IMR-90 (cell line): ENCODE measurements at regions not wholly inside any gene's neighbourhood (a gene's known extent, or its start where the extent isn't known, plus 50 kb on each side); places are given as distances from the start of the nearest gene placed in this dataset.

Experiments used
- ATAC-seq: fragments of 200-7000 bp; cut with Tn5 transposase; 2 replicates; pipeline ENCODE4 v1.9.1; 2020; ENCODE audit warnings: low read depth, mild to moderate bottlenecking, moderate library complexity
- BruUV-seq: library from RNA; stranded (reverse); fragments of 400-500 nt; replicated peaks from 2 replicates; lab custom pipeline; 2021; lab: Mats Ljungman, UMichigan
- CTCF ChIA-PET: fragments of 300-600 bp; formaldehyde crosslinking; extraction: SDS; loops from one replicate; lab custom pipeline; 2021; ENCODE audit warnings: antibody characterized with exemption; lab: Yijun Ruan, JAX
- POLR2A ChIA-PET: fragments of 300-600 bp; sonication (Branson Sonifier 250); formaldehyde crosslinking; loops from one replicate; lab custom pipeline; 2022; ENCODE audit warnings: antibody characterized with exemption; ENCODE audit not compliant: unreplicated experiment; lab: Charles Lee
- DNase-seq: peaks from one replicate; pipeline ENCODE4 v3.0.0; 2013
- H2AFZ ChIP-seq: replicated peaks from 2 replicates; pipeline ENCODE3; 2013; ENCODE audit warnings: low read length, mild to moderate bottlenecking; ENCODE audit not compliant: poor library complexity
- H2AK5ac ChIP-seq: 2 replicates; pipeline ENCODE4 v1.6.1; 2013; ENCODE audit warnings: low read depth, low read length, inconsistent platforms
- H2AK9ac ChIP-seq: replicated peaks from 2 replicates; pipeline ENCODE3; 2013; ENCODE audit warnings: mild to moderate bottlenecking, low read depth, low read length, moderate library complexity; ENCODE audit not compliant: poor library complexity
- H2BK120ac ChIP-seq: 2 replicates; pipeline ENCODE4 v1.6.1; 2013; ENCODE audit warnings: low read depth, low read length, inconsistent platforms
- H2BK15ac ChIP-seq: 3 replicates; pipeline ENCODE4 v1.6.1; 2013; ENCODE audit warnings: low read depth, low read length, inconsistent platforms
- H2BK20ac ChIP-seq: 2 replicates; pipeline ENCODE4 v1.6.1; 2013; ENCODE audit warnings: low read depth, mild to moderate bottlenecking, inconsistent platforms, low read length, moderate library complexity
- H2BK5ac ChIP-seq: 2 replicates; pipeline ENCODE4 v1.6.1; 2013; ENCODE audit warnings: mild to moderate bottlenecking, low read depth, low read length, inconsistent platforms; ENCODE audit not compliant: poor library complexity, severe bottlenecking
- H3K14ac ChIP-seq: replicated peaks from 2 replicates; pipeline ENCODE4 v1.6.1; 2013; ENCODE audit warnings: low read depth, low read length, inconsistent platforms
- H3K18ac ChIP-seq: 2 replicates; pipeline ENCODE4 v1.6.1; 2013; ENCODE audit warnings: low read depth, low read length, control low read depth
- H3K23ac ChIP-seq: 2 replicates; pipeline ENCODE4 v1.6.1; 2013; ENCODE audit warnings: low read depth, low read length, inconsistent platforms
- H3K27ac ChIP-seq: 2 replicates; pipeline ENCODE4 v1.5.1; 2013; ENCODE audit warnings: mild to moderate bottlenecking, control low read depth, low read length; ENCODE audit not compliant: insufficient read depth
- H3K27me3 ChIP-seq: 2 replicates; pipeline ENCODE4 v1.6.1; 2013; ENCODE audit warnings: low read length; ENCODE audit not compliant: control insufficient read depth, insufficient read depth
- H3K36me3 ChIP-seq: 2 replicates; pipeline ENCODE4 v1.6.1; 2013; ENCODE audit warnings: low read length, mixed read lengths; ENCODE audit not compliant: control insufficient read depth, insufficient read depth
- H3K4ac ChIP-seq: 2 replicates; pipeline ENCODE4 v1.6.1; 2013; ENCODE audit warnings: low read depth, low read length, inconsistent platforms
- H3K4me1 ChIP-seq: 2 replicates; pipeline ENCODE4 v1.6.1; 2013; ENCODE audit warnings: low read length, mixed read lengths; ENCODE audit not compliant: control insufficient read depth, insufficient read depth
- H3K4me2 ChIP-seq: 2 replicates; pipeline ENCODE4 v1.6.1; 2013; ENCODE audit warnings: low read depth, mild to moderate bottlenecking, control low read depth, low read length, moderate library complexity
- H3K4me3 ChIP-seq: 2 replicates; pipeline ENCODE4 v1.5.1; 2013; ENCODE audit warnings: low read depth, mild to moderate bottlenecking, control low read depth, low read length, moderate library complexity; ENCODE audit not compliant: insufficient read depth
- H3K56ac ChIP-seq: 2 replicates; pipeline ENCODE4 v1.6.1; 2013; ENCODE audit warnings: low read length, inconsistent platforms; ENCODE audit not compliant: insufficient read depth; ENCODE audit errors: extremely low read depth
- H3K79me1 ChIP-seq, 2 experiments: 2 replicates each; pipeline ENCODE4 v1.6.1; 2013; ENCODE audit warnings: low read length in 2 of 2, inconsistent platforms in 1 of 2, low read depth in 1 of 2
- H3K9ac ChIP-seq: 2 replicates; pipeline ENCODE4 v1.6.1; 2013; ENCODE audit warnings: low read depth, low read length, control low read depth
- H3K9me1 ChIP-seq: 2 replicates; pipeline ENCODE4 v1.6.1; 2013; ENCODE audit warnings: low read length, inconsistent platforms; ENCODE audit not compliant: insufficient read depth
- H3K9me3 ChIP-seq: 2 replicates; pipeline ENCODE4 v1.6.1; 2013; ENCODE audit warnings: low read length; ENCODE audit not compliant: control insufficient read depth, insufficient read depth
- H4K20me1 ChIP-seq: 2 replicates; pipeline ENCODE4 v1.6.1; 2013; ENCODE audit warnings: low read length, inconsistent platforms; ENCODE audit not compliant: insufficient read depth
- H4K5ac ChIP-seq: 2 replicates; pipeline ENCODE4 v1.6.1; 2013; ENCODE audit warnings: mild to moderate bottlenecking, low read depth, low read length, control low read depth
- H4K8ac ChIP-seq, 2 experiments: 2 replicates each; pipeline ENCODE4 v1.6.1; 2013; ENCODE audit warnings: low read depth in 2 of 2, low read length in 2 of 2, control low read depth in 1 of 2, inconsistent platforms in 1 of 2
- H4K91ac ChIP-seq: 2 replicates; pipeline ENCODE4 v1.6.1; 2013; ENCODE audit warnings: low read depth, low read length, inconsistent platforms; ENCODE audit not compliant: insufficient read depth
- CHD1 ChIP-seq: IDR thresholded peaks from 2 replicates; pipeline ENCODE4 v1.6.1; 2012; ENCODE audit warnings: low read depth, low read length, improper control_type of control experiment
- WGBS, 2 experiments: methylation state at CpG; one replicate each; pipeline versions ENCODE4 v1.1.5 to v1.1.7; 2013; ENCODE audit warnings: missing lambda C conversion rate in 2 of 2; ENCODE audit not compliant: insufficient read length in 1 of 2; ENCODE audit errors: extremely low coverage in 2 of 2; 5-methylcytosine and 5-hydroxymethylcytosine counted together
- dilution Hi-C: fragments of 300-500 bp; cut with HindIII; formaldehyde crosslinking; loops from one replicate; pipeline ENCODE4 v1.14.3; 2018; ENCODE audit warnings: low sequenced_read_pairs; ENCODE audit not compliant: unreplicated experiment
- in situ Hi-C: fragments of 300-500 bp; cut with MboI; formaldehyde crosslinking; loops from 3 replicates; pipeline ENCODE4 v1.14.3; 2019; ENCODE audit warnings: low sequenced_read_pairs, inconsistent platforms, mixed read lengths
- intact Hi-C: fragments of 100-400 bp; cut with micrococcal nuclease; formaldehyde crosslinking; loops from 2 replicates; pipeline ENCODE4 v1.10.0; 2022

GRCh38 chr9:71268871-71269635 is 147.6 kb upstream of the TRPM3 start:
- no peaks in the 10 kb centered on the region for H3K4me1 ChIP-seq
- CTCF ChIA-PET: no interaction called here
- H3K27me3 ChIP-seq: no peaks in the 10 kb centered on the region
- H4K91ac ChIP-seq: no peak overlapping the region
- no peak overlapping the region for H3K56ac ChIP-seq
- H2BK15ac ChIP-seq: no peak overlapping the region
- no peak overlapping the region for H2BK120ac ChIP-seq
- H2BK20ac ChIP-seq: no peak overlapping the region
- H3K4ac ChIP-seq: no peak overlapping the region
- no peak overlapping the region for H3K14ac ChIP-seq
- H3K9ac ChIP-seq: no peak overlapping the region
- BruUV-seq: no TSS peak
- no peaks in the 10 kb centered on the region for H3K36me3 ChIP-seq
- no peak overlapping the region for H4K5ac ChIP-seq
- no peaks in the 10 kb centered on the region for H4K20me1 ChIP-seq
- no peak overlapping the region for H3K27ac ChIP-seq
- dilution Hi-C loops (no loop called here), intact Hi-C loops (no loop called here), in situ Hi-C loops (no loop called here)
- no peak for TF ChIP-seq CHD1
- POLR2A ChIA-PET: no interaction called here
- H3K4me2 ChIP-seq: no peak overlapping the region
- no peak for ATAC-seq
- no peaks in the 10 kb centered on the region for H3K9me3 ChIP-seq
- H3K9me1 ChIP-seq: no peaks in the 10 kb centered on the region
- no peak overlapping the region for H3K18ac ChIP-seq
- WGBS, 2 experiments: 0% methylated on average over 1 of the region's 5 CpGs; no CpG with 5 or more reads in 1 of the 2 experiments
- H3K79me1 ChIP-seq: no peaks in the 10 kb centered on the region
- no peak overlapping the region for H2AFZ ChIP-seq
- H4K8ac ChIP-seq: no peak overlapping the region
- H3K4me3 ChIP-seq: no peak overlapping the region
- no peak overlapping the region for H3K23ac ChIP-seq
- no peak overlapping the region for H2AK5ac ChIP-seq
- H2AK9ac ChIP-seq: no peak overlapping the region
- no peak for DNase-seq
- no peak overlapping the region for H2BK5ac ChIP-seq
